HEK293 (cell line): ENCODE measurements at regions not wholly inside any gene's neighbourhood (a gene's known extent, or its start where the extent isn't known, plus 50 kb on each side); places are given as distances from the start of the nearest gene placed in this dataset.

ENCODE experiments used
- CTCF ChIA-PET: fragments of 350-600 bp; formaldehyde crosslinking; extraction: SDS; loops from one replicate; lab custom pipeline; 2021; ENCODE audit warnings: antibody characterized with exemption; lab: Yijun Ruan, JAX
- POLR2A ChIA-PET: fragments of 300-600 bp; formaldehyde crosslinking; extraction: SDS; loops from one replicate; lab custom pipeline; 2020; ENCODE audit warnings: antibody characterized with exemption, inconsistent platforms; lab: Yijun Ruan, JAX
- H3K27ac ChIP-seq: fragments of 200-500 bp; sonication (Bioruptor generic); 2 replicates; pipeline ENCODE4 v1.5.1; 2014; ENCODE audit warnings: low read depth, low read length, control low read depth, inconsistent platforms; ENCODE audit errors: extremely low read depth
- H3K36me3 ChIP-seq, 2 experiments: fragments of 200-500 bp in 1 of 2; sonication (Bioruptor generic) in 1 of 2; 1 replicate in 1 of 2; 2 replicates in 1 of 2; pipeline ENCODE4 v1.5.1; 2014 to 2017; ENCODE audit warnings: inconsistent platforms in 2 of 2, low read length in 2 of 2; ENCODE audit not compliant: control insufficient read depth in 2 of 2, insufficient read depth in 1 of 2
- H3K4me1 ChIP-seq: fragments of 200-500 bp; sonication (Bioruptor generic); 2 replicates; pipeline ENCODE4 v1.5.1; 2014; ENCODE audit warnings: mild to moderate bottlenecking, low read length, inconsistent platforms; ENCODE audit not compliant: control insufficient read depth, insufficient read depth
- H3K4me3 ChIP-seq: 2 replicates; pipeline ENCODE4 v1.5.1; 2011; ENCODE audit warnings: low read depth, mild to moderate bottlenecking, control low read depth, low read length, moderate library complexity
- H3K9me3 ChIP-seq: fragments of 200-500 bp; sonication (Bioruptor generic); 2 replicates; pipeline ENCODE4 v1.5.1; 2014; ENCODE audit warnings: low read depth, low read length, inconsistent platforms; ENCODE audit not compliant: control insufficient read depth, insufficient read depth
- KLF16 ChIP-seq: fragments of 450-650 bp; formaldehyde crosslinking; IDR thresholded peaks from 2 replicates; pipeline ENCODE4 v1.5.1; 2017; ENCODE audit warnings: missing biosample characterization, missing genetic modification characterization
- PATZ1 ChIP-seq: fragments of 450-650 bp; formaldehyde crosslinking; IDR thresholded peaks from 2 replicates; pipeline ENCODE4 v1.5.1; 2016; ENCODE audit warnings: missing biosample characterization, missing genetic modification characterization
- PRDM4 ChIP-seq: fragments of 450-650 bp; formaldehyde crosslinking; IDR thresholded peaks from 2 replicates; pipeline ENCODE4 v1.5.1; 2017; ENCODE audit warnings: missing biosample characterization, missing genetic modification characterization
- SCRT1 ChIP-seq: fragments of 450-650 bp; formaldehyde crosslinking; IDR thresholded peaks from 2 replicates; pipeline ENCODE4 v1.5.1; 2016; ENCODE audit warnings: missing biosample characterization, missing genetic modification characterization, borderline replicate concordance
- ZBTB10 ChIP-seq: fragments of 450-650 bp; formaldehyde crosslinking; IDR thresholded peaks from 2 replicates; pipeline ENCODE4 v1.5.1; 2016; ENCODE audit warnings: missing biosample characterization, missing genetic modification characterization
- ZBTB17 ChIP-seq: fragments of 450-650 bp; formaldehyde crosslinking; IDR thresholded peaks from 2 replicates; pipeline ENCODE4 v1.5.1; 2016; ENCODE audit warnings: missing biosample characterization, missing genetic modification characterization
- ZBTB6 ChIP-seq: fragments of 450-650 bp; formaldehyde crosslinking; IDR thresholded peaks from 2 replicates; pipeline ENCODE4 v1.5.1; 2017; ENCODE audit warnings: missing biosample characterization, missing genetic modification characterization
- ZNF121 ChIP-seq: fragments of 450-650 bp; formaldehyde crosslinking; IDR thresholded peaks from 2 replicates; pipeline ENCODE4 v1.5.1; 2016; ENCODE audit warnings: missing biosample characterization, missing genetic modification characterization
- ZNF2 ChIP-seq: fragments of 450-650 bp; formaldehyde crosslinking; IDR thresholded peaks from 2 replicates; pipeline ENCODE4 v1.5.1; 2016; ENCODE audit warnings: missing biosample characterization, missing genetic modification characterization
- ZNF202 ChIP-seq: fragments of 450-650 bp; formaldehyde crosslinking; IDR thresholded peaks from 2 replicates; pipeline ENCODE4 v1.5.1; 2016; ENCODE audit warnings: missing biosample characterization, missing genetic modification characterization, borderline replicate concordance
- ZNF571 ChIP-seq: fragments of 450-650 bp; formaldehyde crosslinking; IDR thresholded peaks from 2 replicates; pipeline ENCODE4 v1.5.0; 2017; ENCODE audit warnings: missing biosample characterization, missing genetic modification characterization
- ZNF626 ChIP-seq: fragments of 450-650 bp; sonication (Bioruptor Pico); formaldehyde crosslinking; IDR thresholded peaks from 2 replicates; pipeline ENCODE4 v1.5.1; 2018; ENCODE audit warnings: missing biosample characterization, missing genetic modification characterization, inconsistent platforms
- ZNF76 ChIP-seq: fragments of 450-650 bp; formaldehyde crosslinking; IDR thresholded peaks from 2 replicates; pipeline ENCODE4; 2016; ENCODE audit warnings: low read depth, missing biosample characterization, missing genetic modification characterization, borderline replicate concordance
- ZNF776 ChIP-seq: fragments of 450-650 bp; formaldehyde crosslinking; IDR thresholded peaks from 2 replicates; pipeline ENCODE4 v1.5.0; 2017; ENCODE audit warnings: missing biosample characterization, missing genetic modification characterization, borderline replicate concordance
- TF ChIP-seq, protein P1 (sequence below): fragments of 450-650 bp; formaldehyde crosslinking; IDR thresholded peaks from 2 replicates; pipeline ENCODE4 v1.5.1; 2016; ENCODE audit warnings: missing biosample characterization, missing genetic modification characterization, low read depth

DNA sequence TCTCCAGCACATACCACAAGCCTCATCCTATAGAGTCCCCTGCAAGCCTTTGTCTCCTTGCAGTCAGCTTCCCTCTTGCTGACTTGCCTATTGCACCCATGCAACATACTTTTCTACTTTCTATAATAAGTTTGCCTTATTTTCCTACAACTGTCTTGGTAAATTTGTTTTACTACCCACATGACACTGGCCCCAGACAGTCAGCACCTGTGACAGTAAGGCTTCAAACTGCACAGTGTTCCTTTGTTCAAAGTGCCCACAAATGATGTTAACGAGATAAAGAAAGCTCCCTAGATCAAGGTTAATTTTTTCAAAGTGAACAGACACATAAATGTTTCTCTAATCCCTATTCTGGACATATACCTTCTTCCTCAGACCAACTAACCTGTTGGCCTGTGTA is 529.1 kb upstream of the PCDH10 start:
- H3K36me3 ChIP-seq = no peaks in the 10 kb centered on the region
- CTCF ChIA-PET = no interaction called here
- TF ChIP-seq ZNF2 (tag by site-specific recombination) = no peak
- TF ChIP-seq ZNF202 = no peak
- TF ChIP-seq ZBTB17 (tag by site-specific recombination) = no peak
- TF ChIP-seq KLF16 (tag by site-specific recombination) = no peak
- TF ChIP-seq ZNF121 (tag by site-specific recombination) = no peak
- TF ChIP-seq ZNF626 (tag by site-specific recombination) = no peak
- TF ChIP-seq SCRT1 (tag by site-specific recombination) = no peak
- TF ChIP-seq ZNF776 (tag by site-specific recombination) = no peak
- TF ChIP-seq ZBTB10 = no peak
- TF ChIP-seq ZNF76 = no peak
- TF ChIP-seq PRDM4 (tag by site-specific recombination) = no peak
- no peak for TF ChIP-seq ZBTB6 (tag by site-specific recombination)
- TF ChIP-seq, protein P1, sequence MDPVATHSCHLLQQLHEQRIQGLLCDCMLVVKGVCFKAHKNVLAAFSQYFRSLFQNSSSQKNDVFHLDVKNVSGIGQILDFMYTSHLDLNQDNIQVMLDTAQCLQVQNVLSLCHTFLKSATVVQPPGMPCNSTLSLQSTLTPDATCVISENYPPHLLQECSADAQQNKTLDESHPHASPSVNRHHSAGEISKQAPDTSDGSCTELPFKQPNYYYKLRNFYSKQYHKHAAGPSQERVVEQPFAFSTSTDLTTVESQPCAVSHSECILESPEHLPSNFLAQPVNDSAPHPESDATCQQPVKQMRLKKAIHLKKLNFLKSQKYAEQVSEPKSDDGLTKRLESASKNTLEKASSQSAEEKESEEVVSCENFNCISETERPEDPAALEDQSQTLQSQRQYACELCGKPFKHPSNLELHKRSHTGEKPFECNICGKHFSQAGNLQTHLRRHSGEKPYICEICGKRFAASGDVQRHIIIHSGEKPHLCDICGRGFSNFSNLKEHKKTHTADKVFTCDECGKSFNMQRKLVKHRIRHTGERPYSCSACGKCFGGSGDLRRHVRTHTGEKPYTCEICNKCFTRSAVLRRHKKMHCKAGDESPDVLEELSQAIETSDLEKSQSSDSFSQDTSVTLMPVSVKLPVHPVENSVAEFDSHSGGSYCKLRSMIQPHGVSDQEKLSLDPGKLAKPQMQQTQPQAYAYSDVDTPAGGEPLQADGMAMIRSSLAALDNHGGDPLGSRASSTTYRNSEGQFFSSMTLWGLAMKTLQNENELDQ = no peak
- no peak for TF ChIP-seq PATZ1 (tag by site-specific recombination)
- no peak for TF ChIP-seq ZNF571
- no peaks in the 10 kb centered on the region for H3K4me1 ChIP-seq
- H3K4me3 ChIP-seq = no peak overlapping the region
- H3K9me3 ChIP-seq = no peaks in the 10 kb centered on the region
- no peak overlapping the region for H3K27ac ChIP-seq
- POLR2A ChIA-PET = no interaction called here
